Activated T-cell treated with anti-CD3 and anti-CD28 coated beads, Interleukin-2, amount 50 U/mL, for 24 hours (primary cell): ENCODE measurements at regions not wholly inside any gene's neighbourhood (a gene's known extent, or its start where the extent isn't known, plus 50 kb on each side); places are given as distances from the start of the nearest gene placed in this dataset.
"Not testable (repeated sequence)": the region's sequence is repeated elsewhere in the genome, so short reads cannot be mapped to it uniquely, and the experiment has no call there.

Experiments used
- DNase-seq: peaks from one replicate; pipeline ENCODE4 v3.0.0-alpha.2; 2020
- H3K27ac Mint-ChIP-seq: 2 replicates; pipeline ENCODE4 v1.8.0; 2020; ENCODE audit warnings: mild to moderate bottlenecking, mixed read lengths
- H3K27me3 Mint-ChIP-seq: 2 replicates; pipeline ENCODE4 v1.8.0; 2020; ENCODE audit warnings: mixed read lengths
- H3K36me3 Mint-ChIP-seq: 2 replicates; pipeline ENCODE4 v1.8.0; 2020; ENCODE audit warnings: low read depth, mixed read lengths
- H3K4me1 Mint-ChIP-seq: 2 replicates; pipeline ENCODE4 v1.8.0; 2020; ENCODE audit warnings: low read depth, mixed read lengths
- H3K4me3 Mint-ChIP-seq: 2 replicates; pipeline ENCODE4 v1.8.0; 2020; ENCODE audit warnings: mild to moderate bottlenecking, moderate library complexity, mixed read lengths
- H3K9me3 Mint-ChIP-seq: 2 replicates; pipeline ENCODE4 v1.8.0; 2020; ENCODE audit warnings: mixed read lengths

GRCh38 chr4:79663865-79664264, 255.8 kb upstream of the GK2 start:
- Mint-ChIP-seq H3K9me3 (peaks cover 10% of the 10 kb centered on the region), H3K36me3 (no peaks in the 10 kb centered on the region), H3K4me3 (no peak overlapping the region), H3K27ac (no peak overlapping the region), H3K4me1 (peaks cover 5% of the 10 kb centered on the region), H3K27me3 (no peaks in the 10 kb centered on the region)
- DNase-seq = no peak

- Mint-ChIP-seq H3K27ac (no peak overlapping the region), H3K27me3 (no peaks in the 10 kb centered on the region), H3K4me3 (no peak overlapping the region), H3K36me3 (no peaks in the 10 kb centered on the region), H3K4me1 (peaks cover 5% of the 10 kb centered on the region), H3K9me3 (peaks cover 7% of the 10 kb centered on the region)
- DNase-seq = no peak
Observed at GRCh38 chr4:79663141-79663540, 255.1 kb upstream of the GK2 start.

- Mint-ChIP-seq H3K27ac (no peak overlapping the region), H3K27me3 (no peaks in the 10 kb centered on the region), H3K9me3 (peaks cover 10% of the 10 kb centered on the region), H3K4me1 (peaks cover 5% of the 10 kb centered on the region), H3K4me3 (no peak overlapping the region), H3K36me3 (no peaks in the 10 kb centered on the region)
- no peak for DNase-seq
Observed at GRCh38 chr4:79662651-79663050, 254.6 kb upstream of the GK2 start.

- Mint-ChIP-seq H3K27me3 (no peaks in the 10 kb centered on the region), H3K9me3 (peaks cover 17% of the 10 kb centered on the region), H3K36me3 (no peaks in the 10 kb centered on the region), H3K4me3 (no peak overlapping the region), H3K4me1 (peaks cover 5% of the 10 kb centered on the region), H3K27ac (no peak overlapping the region)
- no peak for DNase-seq
Observed at GRCh38 chr4:79661196-79661595, 253.2 kb upstream of the GK2 start.

- not testable (repeated sequence) for H3K4me3 Mint-ChIP-seq, H3K4me1 Mint-ChIP-seq, H3K27ac Mint-ChIP-seq, DNase-seq, H3K36me3 Mint-ChIP-seq, H3K27me3 Mint-ChIP-seq
- H3K9me3 Mint-ChIP-seq = peaks cover 17% of the 10 kb centered on the region
Observed at GRCh38 chr4:79659308-79659870, 251.4 kb upstream of the GK2 start.

- DNase-seq = no peak
Observed at GRCh38 chr4:79657379-79657778, 249.4 kb upstream of the GK2 start.

GRCh38 chr4:79653871-79654270, 245.8 kb upstream of the GK2 start:
- DNase-seq = no peak
- Mint-ChIP-seq H3K9me3 (peaks cover 11% of the 10 kb centered on the region), H3K4me1 (peaks cover 12% of the 10 kb centered on the region), H3K27me3 (no peaks in the 10 kb centered on the region), H3K4me3 (no peak overlapping the region), H3K27ac (no peak overlapping the region), H3K36me3 (no peaks in the 10 kb centered on the region)

More at GRCh38 chr4:79657379-79657778, 249.4 kb upstream of the GK2 start:
- Mint-ChIP-seq H3K4me1 (peaks cover 5% of the 10 kb centered on the region), H3K9me3 (peaks cover 17% of the 10 kb centered on the region), H3K4me3 (no peak overlapping the region), H3K36me3 (no peaks in the 10 kb centered on the region), H3K27me3 (no peaks in the 10 kb centered on the region), H3K27ac (no peak overlapping the region)

- DNase-seq = no peak
- H3K4me3 Mint-ChIP-seq = no peak overlapping the region
- H3K9me3 Mint-ChIP-seq = peaks cover 7% of the 10 kb centered on the region
- H3K36me3 Mint-ChIP-seq = no peaks in the 10 kb centered on the region
- H3K4me1 Mint-ChIP-seq = peaks cover 12% of the 10 kb centered on the region
- H3K27ac Mint-ChIP-seq = no peak overlapping the region
- H3K27me3 Mint-ChIP-seq = no peaks in the 10 kb centered on the region
Observed at GRCh38 chr4:79652738-79653137, 244.7 kb upstream of the GK2 start.

- peaks cover 12% of the 10 kb centered on the region for H3K4me1 Mint-ChIP-seq
- no peaks in the 10 kb centered on the region for H3K36me3 Mint-ChIP-seq
- H3K27me3 Mint-ChIP-seq = no peaks in the 10 kb centered on the region
- H3K27ac Mint-ChIP-seq = no peak overlapping the region
- H3K4me3 Mint-ChIP-seq = no peak overlapping the region
- peaks cover 2% of the 10 kb centered on the region for H3K9me3 Mint-ChIP-seq
- DNase-seq = no peak
Observed at GRCh38 chr4:79652232-79652631, 244.2 kb upstream of the GK2 start.

- Mint-ChIP-seq H3K27me3 (no peaks in the 10 kb centered on the region), H3K27ac (no peak overlapping the region), H3K9me3 (no peaks in the 10 kb centered on the region), H3K4me3 (no peak overlapping the region), H3K36me3 (no peaks in the 10 kb centered on the region), H3K4me1 (peaks cover 12% of the 10 kb centered on the region)
- no peak for DNase-seq
Observed at GRCh38 chr4:79651456-79651855, 243.4 kb upstream of the GK2 start.

- Mint-ChIP-seq H3K9me3 (no peaks in the 10 kb centered on the region), H3K36me3 (no peaks in the 10 kb centered on the region), H3K4me1 (peaks cover 12% of the 10 kb centered on the region), H3K27ac (no peak overlapping the region), H3K4me3 (no peak overlapping the region), H3K27me3 (no peaks in the 10 kb centered on the region)
- DNase-seq = no peak
Observed at GRCh38 chr4:79650794-79651431, 242.9 kb upstream of the GK2 start.

- peaks cover 12% of the 10 kb centered on the region for H3K4me1 Mint-ChIP-seq
- no peak overlapping the region for H3K27ac Mint-ChIP-seq
- no peaks in the 10 kb centered on the region for H3K36me3 Mint-ChIP-seq
- H3K4me3 Mint-ChIP-seq = no peak overlapping the region
- no peaks in the 10 kb centered on the region for H3K27me3 Mint-ChIP-seq
- H3K9me3 Mint-ChIP-seq = no peaks in the 10 kb centered on the region
- no peak for DNase-seq
Observed at GRCh38 chr4:79650217-79650616, 242.2 kb upstream of the GK2 start.

- Mint-ChIP-seq H3K9me3 (no peaks in the 10 kb centered on the region), H3K27me3 (peaks cover 5% of the 10 kb centered on the region), H3K4me1 (peaks cover 7% of the 10 kb centered on the region), H3K36me3 (no peaks in the 10 kb centered on the region), H3K4me3 (no peak overlapping the region), H3K27ac (no peak overlapping the region)
- DNase-seq = no peak
Observed at GRCh38 chr4:79645942-79646341, 237.9 kb upstream of the GK2 start.

GRCh38 chr4:79638735-79639134, 230.7 kb upstream of the GK2 start:
- no peaks in the 10 kb centered on the region for H3K4me1 Mint-ChIP-seq
- H3K36me3 Mint-ChIP-seq = no peaks in the 10 kb centered on the region
- H3K9me3 Mint-ChIP-seq = no peaks in the 10 kb centered on the region
- H3K27ac Mint-ChIP-seq = no peak overlapping the region
- H3K27me3 Mint-ChIP-seq = peaks cover 6% of the 10 kb centered on the region
- no peak for DNase-seq
- H3K4me3 Mint-ChIP-seq = no peak overlapping the region

GRCh38 chr4:79636991-79637390, 229.0 kb upstream of the GK2 start:
- no peak for DNase-seq
- H3K9me3 Mint-ChIP-seq = no peaks in the 10 kb centered on the region
- no peak overlapping the region for H3K27ac Mint-ChIP-seq
- H3K27me3 Mint-ChIP-seq = peaks cover 6% of the 10 kb centered on the region
- no peaks in the 10 kb centered on the region for H3K4me1 Mint-ChIP-seq
- no peak overlapping the region for H3K4me3 Mint-ChIP-seq
- H3K36me3 Mint-ChIP-seq = no peaks in the 10 kb centered on the region

GRCh38 chr4:79634111-79634510, 226.1 kb upstream of the GK2 start:
- Mint-ChIP-seq H3K4me3 (no peak overlapping the region), H3K9me3 (no peaks in the 10 kb centered on the region), H3K27me3 (peaks cover 3% of the 10 kb centered on the region), H3K4me1 (no peaks in the 10 kb centered on the region), H3K27ac (no peak overlapping the region), H3K36me3 (no peaks in the 10 kb centered on the region)
- DNase-seq = no peak
